ENCODE measurements at regions not wholly inside any gene's neighbourhood (a gene's known extent, or its start where the extent isn't known, plus 50 kb on each side); places are given as distances from the start of the nearest gene placed in this dataset.
"Not testable (repeated sequence)": the region's sequence is repeated elsewhere in the genome, so short reads cannot be mapped to it uniquely, and the experiment has no call there.

GRCh38 chr6:6826961-6827360 is 238.4 kb downstream of the LY86 start:
- DNase-seq (ENCODE audit: low read depth in 1 of 2, low spot score in 2 of 2) = no peak

GRCh38 chr6:6829872-6830685 is 241.6 kb downstream of the LY86 start:
- no peak for DNase-seq (ENCODE audit: low read depth in 1 of 2, low spot score in 2 of 2)
- Histone ChIP-seq H3K27ac (no peak overlapping the region), H3K36me3 (no peaks in the 10 kb centered on the region), H3K4me1 (replicated peaks) (peaks cover 4% of the 10 kb centered on the region; the same call in 1 of the 2 replicates), H3K9me3 (replicated peaks) (no peaks in the 10 kb centered on the region), H3K27me3 (replicated peaks) (no peaks in the 10 kb centered on the region), H3K4me3 (no peak overlapping the region)

More at GRCh38 chr6:6826961-6827360, 238.4 kb downstream of the LY86 start:
- no peaks in the 10 kb centered on the region for H3K27me3 ChIP-seq (replicated peaks)
- no peak overlapping the region for H3K4me3 ChIP-seq
- H3K9me3 ChIP-seq (replicated peaks) = no peaks in the 10 kb centered on the region
- H3K4me1 ChIP-seq (replicated peaks) = peaks cover 4% of the 10 kb centered on the region; the same call in 1 of the 2 replicates
- no peaks in the 10 kb centered on the region for H3K36me3 ChIP-seq
- no peak overlapping the region for H3K27ac ChIP-seq

DNA sequence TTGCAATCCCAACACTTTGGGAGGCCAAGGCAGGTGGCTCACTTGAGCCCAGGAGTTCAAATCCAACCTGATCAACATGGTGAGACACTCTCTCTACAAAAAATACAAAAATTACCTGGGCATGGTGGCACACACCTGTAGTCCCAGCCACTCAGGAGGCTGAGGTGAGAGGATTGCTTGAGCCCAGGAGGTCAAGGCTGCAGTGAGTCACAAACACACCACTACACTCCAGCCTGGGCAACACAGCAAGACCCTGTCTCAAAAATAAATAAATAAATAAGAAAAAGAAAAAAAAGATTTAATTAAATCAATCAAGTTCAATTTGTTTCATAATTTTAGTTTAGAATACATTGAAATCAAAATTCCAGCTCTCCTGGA is 242.2 kb downstream of the LY86 start:
- H3K9me3 ChIP-seq (replicated peaks); DNase-seq (ENCODE audit: low read depth in 1 of 2, low spot score in 2 of 2); H3K4me1 ChIP-seq (replicated peaks); H3K27me3 ChIP-seq (replicated peaks); H3K27ac ChIP-seq; H3K36me3 ChIP-seq; H3K4me3 ChIP-seq: not testable (repeated sequence)

GRCh38 chr6:6832439-6832838 is 243.9 kb downstream of the LY86 start:
- peaks cover 7% of the 10 kb centered on the region; the same call in 1 of the 2 replicates for H3K27me3 ChIP-seq (replicated peaks)
- no peak overlapping the region for H3K4me3 ChIP-seq
- no peaks in the 10 kb centered on the region for H3K4me1 ChIP-seq (replicated peaks)
- H3K36me3 ChIP-seq = no peaks in the 10 kb centered on the region
- H3K27ac ChIP-seq = no peak overlapping the region
- H3K9me3 ChIP-seq (replicated peaks) = no peaks in the 10 kb centered on the region
- no peak for DNase-seq (ENCODE audit: low read depth in 1 of 2, low spot score in 2 of 2)

DNA sequence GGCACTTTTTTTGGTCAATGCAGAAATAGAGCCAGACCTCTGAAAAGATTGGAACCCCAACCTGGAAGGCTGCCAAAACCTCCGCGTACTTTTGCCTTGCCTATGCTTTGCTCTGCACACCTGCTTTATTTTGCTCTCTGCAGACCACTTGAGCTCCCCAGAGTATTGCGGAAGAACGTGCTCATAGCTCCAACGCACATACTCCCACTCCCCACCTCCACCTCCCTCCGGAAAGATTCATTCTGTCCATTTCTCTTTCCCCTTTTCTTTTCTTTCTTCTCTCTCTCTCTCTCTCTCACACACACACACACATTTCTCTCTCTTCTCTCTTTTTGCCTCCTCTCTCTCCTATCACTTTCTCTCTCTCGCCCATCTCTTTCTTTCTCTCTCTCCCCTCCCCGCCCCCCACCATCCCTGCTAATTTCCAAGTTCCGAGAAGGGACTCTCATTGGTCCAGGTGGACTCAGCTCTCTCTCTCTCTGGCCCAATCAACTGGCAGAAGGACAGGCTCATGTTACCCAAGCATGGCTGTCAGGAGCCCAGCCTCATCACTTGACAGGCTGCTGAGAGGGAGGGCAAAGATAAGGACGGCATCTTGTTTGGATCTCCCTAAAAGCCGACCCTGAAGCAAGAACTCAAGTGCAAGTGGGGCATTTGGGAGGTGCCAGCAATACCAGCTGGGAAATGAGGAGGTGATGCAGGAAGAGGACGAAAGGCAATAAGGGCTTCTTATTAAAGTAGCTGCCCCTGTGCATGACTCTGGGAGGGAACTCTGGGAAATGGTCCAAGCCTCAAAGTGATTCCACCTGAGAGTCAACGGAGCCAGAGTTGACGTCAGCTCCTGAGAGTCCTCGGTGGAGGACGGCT is 246.1 kb downstream of the LY86 start:
- H3K36me3 ChIP-seq = no peaks in the 10 kb centered on the region
- H3K9me3 ChIP-seq (replicated peaks) = no peaks in the 10 kb centered on the region
- no peak for DNase-seq (ENCODE audit: low read depth in 1 of 2, low spot score in 2 of 2)
- H3K27ac ChIP-seq = no peak overlapping the region
- no peaks in the 10 kb centered on the region for H3K4me1 ChIP-seq (replicated peaks)
- H3K27me3 ChIP-seq (replicated peaks) = peaks cover 7% of the 10 kb centered on the region; the same call in 1 of the 2 replicates
- H3K4me3 ChIP-seq = no peak overlapping the region

GRCh38 chr6:6835223-6835503 is 246.6 kb downstream of the LY86 start:
- no peaks in the 10 kb centered on the region for H3K36me3 ChIP-seq
- H3K9me3 ChIP-seq (replicated peaks) = no peaks in the 10 kb centered on the region
- no peaks in the 10 kb centered on the region for H3K4me1 ChIP-seq (replicated peaks)
- no peak overlapping the region for H3K27ac ChIP-seq
- peaks cover 7% of the 10 kb centered on the region; the same call in 1 of the 2 replicates for H3K27me3 ChIP-seq (replicated peaks)
- no peak for DNase-seq (ENCODE audit: low read depth in 1 of 2, low spot score in 2 of 2)
- no peak overlapping the region for H3K4me3 ChIP-seq

GRCh38 chr6:6836609-6837406 is 248.3 kb downstream of the LY86 start:
- no peak for DNase-seq (ENCODE audit: low read depth in 1 of 2, low spot score in 2 of 2)
- Histone ChIP-seq H3K36me3 (no peaks in the 10 kb centered on the region), H3K27me3 (replicated peaks) (peaks cover 7% of the 10 kb centered on the region; the same call in 1 of the 2 replicates)

GRCh38 chr6:6837541-6838080 is 249.1 kb downstream of the LY86 start:
- Histone ChIP-seq H3K9me3 (replicated peaks) (no peaks in the 10 kb centered on the region), H3K4me3 (no peak overlapping the region), H3K27me3 (replicated peaks) (peaks cover 7% of the 10 kb centered on the region; the same call in 1 of the 2 replicates), H3K4me1 (replicated peaks) (peaks cover 4% of the 10 kb centered on the region), H3K27ac (no peak overlapping the region), H3K36me3 (no peaks in the 10 kb centered on the region)
- DNase-seq (ENCODE audit: low read depth in 1 of 2, low spot score in 2 of 2) = no peak

More at GRCh38 chr6:6836609-6837406, 248.3 kb downstream of the LY86 start:
- Histone ChIP-seq H3K9me3 (replicated peaks) (no peaks in the 10 kb centered on the region), H3K4me1 (replicated peaks) (no peaks in the 10 kb centered on the region), H3K27ac (no peak overlapping the region), H3K4me3 (no peak overlapping the region)

- H3K4me1 ChIP-seq (replicated peaks) = peaks cover 13% of the 10 kb centered on the region
- DNase-seq (ENCODE audit: low read depth in 1 of 2, low spot score in 2 of 2) = no peak
- H3K36me3 ChIP-seq = no peaks in the 10 kb centered on the region
- H3K9me3 ChIP-seq (replicated peaks) = no peaks in the 10 kb centered on the region
- H3K4me3 ChIP-seq = no peak overlapping the region
- peaks cover 7% of the 10 kb centered on the region; the same call in 1 of the 2 replicates for H3K27me3 ChIP-seq (replicated peaks)
- H3K27ac ChIP-seq = no peak overlapping the region
Observed at GRCh38 chr6:6840831-6841291, 252.3 kb downstream of the LY86 start.

DNA sequence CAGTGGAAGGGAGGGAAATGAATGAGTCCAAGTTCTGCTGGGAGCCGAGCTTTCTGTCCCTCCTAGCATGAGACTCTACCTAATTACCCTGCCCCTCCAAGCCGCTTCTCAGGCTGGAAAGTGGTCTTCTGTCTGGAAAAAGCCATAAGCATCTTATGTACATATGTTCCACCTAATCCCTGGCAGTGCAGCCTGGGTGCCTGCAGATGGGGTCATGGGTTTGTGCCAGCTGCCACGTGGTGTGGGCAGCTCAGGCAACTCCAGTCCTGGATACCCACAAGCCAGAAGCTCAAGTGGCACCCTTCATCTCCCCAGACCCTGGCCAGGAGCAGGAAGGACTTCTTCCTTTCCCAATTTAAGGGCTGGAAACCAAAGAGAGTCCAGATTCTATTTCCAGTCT is 253.1 kb downstream of the LY86 start:
- DNase-seq (ENCODE audit: low read depth in 1 of 2, low spot score in 2 of 2) = no peak

GRCh38 chr6:6842291-6842690 is 253.8 kb downstream of the LY86 start:
- Histone ChIP-seq H3K27me3 (replicated peaks) (no peaks in the 10 kb centered on the region), H3K36me3 (no peaks in the 10 kb centered on the region), H3K4me1 (replicated peaks) (peaks cover 13% of the 10 kb centered on the region), H3K4me3 (no peak overlapping the region), H3K27ac (no peak overlapping the region), H3K9me3 (replicated peaks) (no peaks in the 10 kb centered on the region)
- DNase-seq (ENCODE audit: low read depth in 1 of 2, low spot score in 2 of 2) = no peak

More for the DNA sequence above, 253.1 kb downstream of the LY86 start:
- no peak overlapping the region for H3K27ac ChIP-seq
- no peak overlapping the region for H3K4me3 ChIP-seq
- H3K4me1 ChIP-seq (replicated peaks) = peaks cover 13% of the 10 kb centered on the region
- H3K36me3 ChIP-seq = no peaks in the 10 kb centered on the region
- H3K27me3 ChIP-seq (replicated peaks) = 0 out of 2 replicates have a peak, but pooled peaks cover under 1% of the 10 kb centered on the region
- no peaks in the 10 kb centered on the region for H3K9me3 ChIP-seq (replicated peaks)

GRCh38 chr6:6843057-6843627 is 254.6 kb downstream of the LY86 start:
- no peaks in the 10 kb centered on the region for H3K9me3 ChIP-seq (replicated peaks)
- no peaks in the 10 kb centered on the region for H3K36me3 ChIP-seq
- H3K4me3 ChIP-seq = no peak overlapping the region
- no peaks in the 10 kb centered on the region for H3K27me3 ChIP-seq (replicated peaks)
- peak in 1 of 2 experiments; percentile 44 for DNase-seq (ENCODE audit: low read depth in 1 of 2, low spot score in 2 of 2)
- no peak overlapping the region for H3K27ac ChIP-seq
- H3K4me1 ChIP-seq (replicated peaks) = peaks cover 13% of the 10 kb centered on the region

GRCh38 chr6:6843777-6844176 is 255.3 kb downstream of the LY86 start:
- Histone ChIP-seq H3K27ac (no peak overlapping the region), H3K36me3 (no peaks in the 10 kb centered on the region), H3K9me3 (replicated peaks) (no peaks in the 10 kb centered on the region), H3K27me3 (replicated peaks) (no peaks in the 10 kb centered on the region), H3K4me1 (replicated peaks) (peaks cover 13% of the 10 kb centered on the region), H3K4me3 (no peak overlapping the region)
- no peak for DNase-seq (ENCODE audit: low read depth in 1 of 2, low spot score in 2 of 2)
